Right renal pelvis (tissue), 4 donors: ENCODE measurements at regions not wholly inside any gene's neighbourhood (a gene's known extent, or its start where the extent isn't known, plus 50 kb on each side); places are given as distances from the start of the nearest gene placed in this dataset.

Experiments
- DNase-seq, 4 donors: peaks; one replicate each; pipeline ENCODE4 v3.0.0-alpha.2; 2013; ENCODE audit warnings: low read depth in 4 of 4, low spot score in 3 of 4, missing footprints in 1 of 4

DNA sequence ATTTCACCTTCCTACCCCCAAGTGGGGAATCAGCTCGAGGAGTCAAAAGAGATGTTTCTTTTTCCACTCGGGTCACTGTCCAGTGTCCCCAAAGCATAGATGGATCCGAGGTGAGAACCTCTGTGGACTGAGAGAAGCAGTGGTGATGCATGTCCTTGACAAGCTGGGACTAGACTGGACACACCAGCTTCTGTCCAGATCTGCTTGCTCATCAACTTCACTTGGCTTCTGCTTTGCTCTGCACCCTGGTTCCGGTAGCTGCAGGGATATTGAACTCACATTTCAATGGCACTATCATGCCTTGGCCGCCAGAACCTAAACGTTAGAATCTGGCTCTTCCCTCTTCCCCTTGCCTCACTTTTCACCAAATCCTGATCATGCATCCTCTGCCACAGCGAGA is 50.3 kb upstream of the CXCL12 start:
- DNase-seq = no peak

DNA sequence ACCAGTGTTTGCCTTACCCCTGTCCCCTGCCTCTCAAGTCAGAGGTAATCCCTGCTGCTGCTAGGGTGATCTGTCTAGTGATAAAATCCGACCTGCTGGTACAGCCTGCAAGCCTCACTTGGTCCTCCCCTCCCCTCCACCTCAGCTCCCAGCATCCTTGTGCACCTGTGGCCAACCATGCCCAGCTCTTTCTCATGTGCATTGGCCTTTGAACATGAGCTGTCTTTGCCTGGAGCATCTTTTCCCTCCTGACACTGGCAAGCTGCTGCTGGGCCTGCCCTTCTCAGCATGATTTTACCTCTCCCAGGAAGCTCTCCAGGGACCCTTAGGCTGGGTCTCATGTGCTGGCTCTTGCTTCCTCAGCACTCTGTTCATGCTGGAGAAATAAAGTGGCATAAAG is 51.3 kb upstream of the CXCL12 start:
- no peak for DNase-seq

GRCh38 chr10:44437840-44438511 is 53.1 kb upstream of the CXCL12 start:
- no peak for DNase-seq

- no peak for DNase-seq
These were observed 54.5 kb upstream of the CXCL12 start for GRCh38 chr10:44439239-44439957.

DNA sequence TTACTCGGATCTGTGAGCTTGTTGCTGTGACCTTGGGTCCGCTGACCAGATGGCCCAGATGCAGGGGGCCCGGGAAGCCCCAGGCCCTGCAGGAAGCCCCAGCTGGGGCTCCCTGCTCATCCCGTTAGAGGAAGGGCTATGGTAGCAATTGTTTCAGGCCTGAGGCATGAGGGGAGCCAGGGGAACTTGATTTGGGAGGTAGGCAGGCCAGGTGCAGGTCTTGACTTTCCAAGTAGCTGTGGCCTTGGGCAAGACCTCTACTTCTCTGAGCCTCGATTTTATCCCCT is 55.0 kb upstream of the CXCL12 start:
- no peak for DNase-seq

DNA sequence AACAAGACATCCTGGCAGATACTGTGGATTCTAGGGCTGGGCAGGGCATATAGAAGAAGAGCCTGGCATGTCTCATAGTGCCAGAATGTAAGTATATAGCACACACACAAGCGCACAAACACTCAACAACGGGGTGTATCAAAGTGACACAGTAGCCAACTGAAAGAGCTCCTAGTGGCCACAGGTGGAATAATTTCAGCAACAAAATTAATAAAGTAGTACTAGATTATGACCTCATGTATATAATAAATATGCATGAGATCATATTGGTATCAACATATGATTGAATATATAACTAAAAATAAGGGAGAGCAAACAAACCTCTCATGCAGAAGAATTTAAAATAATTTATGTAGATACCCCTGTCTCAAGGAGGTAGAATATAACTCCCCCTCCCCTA is 72.4 kb upstream of the CXCL12 start:
- DNase-seq = no peak

- no peak for DNase-seq
These were observed 73.9 kb upstream of the CXCL12 start for GRCh38 chr10:44458671-44459413.

DNA sequence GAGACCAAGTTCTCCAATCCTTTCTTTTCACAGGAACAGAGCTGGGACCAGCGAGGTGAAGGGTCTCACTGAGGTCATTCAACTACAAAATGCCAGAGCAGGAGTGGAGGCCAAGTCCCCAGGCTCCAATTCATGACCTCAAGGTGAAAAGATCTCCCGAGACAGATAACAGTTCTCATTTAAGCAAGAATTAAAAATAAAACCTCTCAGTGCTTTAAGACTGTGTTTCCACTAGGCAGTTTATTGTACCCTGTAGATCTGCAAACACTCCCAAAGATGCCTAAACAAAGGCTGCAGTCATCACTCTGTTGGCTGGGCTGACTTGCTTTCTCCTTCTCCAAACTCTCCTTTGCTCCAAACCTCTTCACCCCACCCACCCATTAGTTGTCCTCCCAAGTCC is 74.8 kb upstream of the CXCL12 start:
- no peak for DNase-seq

GRCh38 chr10:44460416-44460815 is 75.5 kb upstream of the CXCL12 start:
- DNase-seq = no peak

DNA sequence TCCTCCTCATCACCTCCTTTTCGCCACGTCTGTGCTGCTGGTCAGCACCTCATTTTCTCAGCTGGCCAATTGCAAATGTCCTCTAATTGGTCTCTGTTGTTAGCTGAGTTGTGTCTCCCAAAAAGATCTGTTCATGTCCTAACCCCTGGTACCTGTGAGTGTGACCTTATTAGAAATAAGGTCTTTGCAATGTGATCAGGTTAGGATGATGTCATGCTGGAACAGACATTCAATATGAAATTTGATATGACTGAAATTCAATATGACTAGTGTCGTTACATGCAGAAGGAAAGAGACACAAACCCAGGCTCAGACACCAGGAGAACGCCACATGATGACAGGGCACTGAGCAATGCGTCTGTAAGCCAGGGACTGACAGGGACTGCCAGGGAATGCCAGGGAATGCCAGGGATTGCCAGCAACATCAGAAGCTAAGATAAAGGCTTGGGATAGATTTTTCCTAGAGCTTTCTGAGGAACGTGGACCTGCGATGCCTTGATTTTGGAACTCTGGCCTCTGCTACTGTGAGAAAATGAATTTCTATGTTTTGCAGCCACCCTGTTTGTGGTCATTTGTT is 77.5 kb upstream of the CXCL12 start:
- no peak for DNase-seq

- no peak for DNase-seq
These were observed 78.7 kb upstream of the CXCL12 start for GRCh38 chr10:44463511-44464121.

- no peak for DNase-seq
These were observed 79.6 kb upstream of the CXCL12 start for GRCh38 chr10:44464503-44464902.

DNA sequence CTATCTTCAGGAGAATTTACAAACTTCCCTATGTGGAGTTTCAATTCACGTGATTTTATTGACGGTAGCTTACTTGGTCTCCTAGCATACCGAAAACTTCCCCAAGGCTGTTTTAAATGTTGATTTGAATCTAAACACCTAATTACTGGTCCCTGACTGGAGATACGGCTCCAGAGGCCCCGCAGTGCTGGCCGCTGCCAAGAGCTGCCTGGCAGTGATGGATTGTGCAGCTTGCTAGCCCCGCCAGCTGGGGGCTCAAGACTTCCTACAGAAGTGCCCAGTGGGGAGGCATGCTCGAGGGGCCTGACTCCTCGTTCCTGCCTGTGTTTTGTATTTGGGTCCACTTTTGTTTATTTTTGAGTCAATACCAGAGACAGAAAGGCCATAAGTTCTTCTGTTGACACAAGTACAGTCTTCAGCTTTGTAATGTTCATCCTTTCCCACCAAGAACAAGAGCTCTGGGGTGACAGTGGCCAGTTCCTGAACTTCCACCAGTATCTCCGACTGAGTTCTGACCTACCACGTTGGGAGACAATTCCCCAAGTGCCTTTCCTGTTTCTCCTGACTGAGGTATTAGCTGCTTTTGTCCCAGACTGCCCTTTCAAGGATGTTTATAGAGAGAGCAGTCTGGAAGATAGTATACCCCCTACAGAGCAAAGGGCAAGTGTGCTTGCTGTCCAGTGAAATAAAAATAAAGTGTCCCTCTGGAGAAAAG is 80.7 kb upstream of the CXCL12 start:
- DNase-seq = no peak

- no peak for DNase-seq
These were observed 81.3 kb upstream of the CXCL12 start for GRCh38 chr10:44466236-44466635.

- DNase-seq = no peak
These were observed 82.2 kb upstream of the CXCL12 start for GRCh38 chr10:44467090-44467489.

DNA sequence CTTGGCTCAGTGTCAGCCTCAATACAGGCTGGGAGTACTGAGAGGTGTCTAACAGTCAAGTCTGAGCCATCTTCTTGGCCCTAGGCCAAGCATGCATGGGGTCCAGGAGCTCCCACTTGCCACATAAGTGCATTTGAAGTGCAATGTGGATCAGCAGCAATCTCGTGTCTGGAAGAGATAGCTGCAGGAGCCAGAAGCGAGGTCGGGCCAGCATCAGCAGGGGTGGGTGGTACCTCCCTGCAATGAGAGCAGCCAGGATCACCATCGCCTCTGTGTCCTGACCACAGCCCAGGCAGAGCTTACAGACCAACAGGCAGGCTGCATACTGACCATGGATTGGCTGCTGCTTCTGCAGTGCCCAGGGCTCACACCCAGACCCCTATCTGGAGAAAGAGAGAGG is 83.0 kb upstream of the CXCL12 start:
- DNase-seq = no peak

- no peak for DNase-seq
These were observed 83.6 kb upstream of the CXCL12 start for GRCh38 chr10:44468525-44468924.

- DNase-seq = no peak
These were observed 84.1 kb upstream of the CXCL12 start for GRCh38 chr10:44468965-44469364.

DNA sequence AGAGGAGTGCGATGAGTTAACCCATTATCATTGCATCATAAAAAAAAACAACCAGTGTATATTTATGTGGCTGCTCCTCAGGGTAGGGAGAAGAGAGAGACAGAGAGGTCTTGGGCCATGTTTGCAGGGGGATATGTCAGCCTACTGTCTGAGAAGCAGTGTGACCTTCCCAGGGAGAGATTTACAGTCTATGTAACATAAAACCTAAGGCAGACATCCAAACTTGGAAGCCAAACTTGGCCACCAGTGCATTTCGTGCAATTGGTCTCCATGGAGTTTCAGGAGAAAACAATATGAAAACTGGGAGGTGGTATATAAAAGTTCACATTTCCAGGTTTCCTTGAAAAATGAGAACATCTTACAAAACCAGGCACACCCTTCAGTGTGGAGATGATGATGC is 85.9 kb upstream of the CXCL12 start:
- DNase-seq = peak in 1 of 4 donors; percentile 22

- no peak for DNase-seq
These were observed 86.5 kb upstream of the CXCL12 start for GRCh38 chr10:44471410-44471809.

GRCh38 chr10:44473146-44473545 is 88.2 kb upstream of the CXCL12 start:
- no peak for DNase-seq
